ENCODE measurements at regions not wholly inside any gene's neighbourhood (a gene's known extent, or its start where the extent isn't known, plus 50 kb on each side); places are given as distances from the start of the nearest gene placed in this dataset.

DNA sequence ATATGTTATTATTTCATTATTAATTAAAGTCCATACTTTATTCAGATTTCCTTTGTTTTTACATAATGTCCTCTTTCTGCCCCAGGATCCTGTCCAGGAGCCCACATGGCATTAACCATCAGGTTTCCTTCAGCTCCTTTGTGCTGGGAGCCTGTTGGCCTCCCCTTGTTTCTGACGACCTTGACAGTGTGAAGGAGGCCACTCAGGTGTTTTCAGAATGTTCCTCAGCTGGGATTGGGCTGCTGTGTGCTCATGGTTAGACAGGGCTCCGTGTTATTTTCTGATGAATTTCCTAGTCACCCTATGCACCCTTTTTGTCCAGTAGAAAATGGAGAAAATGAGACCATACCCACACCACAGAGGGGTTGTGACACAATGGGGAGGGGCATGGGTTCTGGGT, 281.0 kb upstream of the FOXF1 start:
- Histone ChIP-seq H3K4me2 (no peak overlapping the region), H3F3A (ENCODE audit: insufficient read depth, low read depth) (no peaks in the 10 kb centered on the region), H3K27ac (no peak overlapping the region), H3K9me3 (ENCODE audit: insufficient read depth, low read depth) (no peaks in the 10 kb centered on the region), H3K4me1 (replicated peaks; ENCODE audit: insufficient read depth) (no peaks in the 10 kb centered on the region), H3K4me3 (no peak overlapping the region), H2AFZ (no peak overlapping the region), H3K36me3 (ENCODE audit: low read depth) (no peaks in the 10 kb centered on the region), H3K9me2 (ENCODE audit: insufficient read depth) (no peaks in the 10 kb centered on the region), H3K27me3 (ENCODE audit: insufficient read depth, low read depth) (peaks cover 58% of the 10 kb centered on the region), H4K20me1 (ENCODE audit: insufficient read depth) (no peaks in the 10 kb centered on the region), H3K79me2 (ENCODE audit: low read depth) (no peaks in the 10 kb centered on the region)
- TF ChIP-seq, protein P1, sequence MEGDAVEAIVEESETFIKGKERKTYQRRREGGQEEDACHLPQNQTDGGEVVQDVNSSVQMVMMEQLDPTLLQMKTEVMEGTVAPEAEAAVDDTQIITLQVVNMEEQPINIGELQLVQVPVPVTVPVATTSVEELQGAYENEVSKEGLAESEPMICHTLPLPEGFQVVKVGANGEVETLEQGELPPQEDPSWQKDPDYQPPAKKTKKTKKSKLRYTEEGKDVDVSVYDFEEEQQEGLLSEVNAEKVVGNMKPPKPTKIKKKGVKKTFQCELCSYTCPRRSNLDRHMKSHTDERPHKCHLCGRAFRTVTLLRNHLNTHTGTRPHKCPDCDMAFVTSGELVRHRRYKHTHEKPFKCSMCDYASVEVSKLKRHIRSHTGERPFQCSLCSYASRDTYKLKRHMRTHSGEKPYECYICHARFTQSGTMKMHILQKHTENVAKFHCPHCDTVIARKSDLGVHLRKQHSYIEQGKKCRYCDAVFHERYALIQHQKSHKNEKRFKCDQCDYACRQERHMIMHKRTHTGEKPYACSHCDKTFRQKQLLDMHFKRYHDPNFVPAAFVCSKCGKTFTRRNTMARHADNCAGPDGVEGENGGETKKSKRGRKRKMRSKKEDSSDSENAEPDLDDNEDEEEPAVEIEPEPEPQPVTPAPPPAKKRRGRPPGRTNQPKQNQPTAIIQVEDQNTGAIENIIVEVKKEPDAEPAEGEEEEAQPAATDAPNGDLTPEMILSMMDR (conservative IDR thresholded peaks at IDR 0.05) = no peak
- no peak for TF ChIP-seq EZH2 (IDR thresholded peaks at IDR 0.05; ENCODE audit: low read depth)
- no peak for DNase-seq
- no TSS peak for BruUV-seq (replicated peaks)
- CTCF ChIA-PET = no interaction called here
- POLR2A ChIA-PET (ENCODE audit: unreplicated experiment) = no interaction called here
- intact Hi-C loops (cut with micrococcal nuclease; ENCODE audit: unreplicated experiment) = no loop called here

GRCh38 chr16:86229866-86230656, 280.3 kb upstream of the FOXF1 start:
- Histone ChIP-seq H3F3A (ENCODE audit: insufficient read depth, low read depth) (no peaks in the 10 kb centered on the region), H3K4me3 (no peak overlapping the region), H3K27me3 (ENCODE audit: insufficient read depth, low read depth) (peaks cover 58% of the 10 kb centered on the region), H3K4me2 (no peak overlapping the region), H3K36me3 (ENCODE audit: low read depth) (no peaks in the 10 kb centered on the region), H3K9me2 (ENCODE audit: insufficient read depth) (no peaks in the 10 kb centered on the region), H3K27ac (no peak overlapping the region), H3K4me1 (replicated peaks; ENCODE audit: insufficient read depth) (no peaks in the 10 kb centered on the region), H3K79me2 (ENCODE audit: low read depth) (no peaks in the 10 kb centered on the region), H3K9me3 (ENCODE audit: insufficient read depth, low read depth) (no peaks in the 10 kb centered on the region), H2AFZ (no peak overlapping the region), H4K20me1 (ENCODE audit: insufficient read depth) (no peaks in the 10 kb centered on the region)
- DNase-seq = no peak
- no TSS peak for BruUV-seq (replicated peaks)
- CTCF ChIA-PET = no interaction called here
- intact Hi-C loops (cut with micrococcal nuclease; ENCODE audit: unreplicated experiment) = no loop called here
- no peak for TF ChIP-seq EZH2 (IDR thresholded peaks at IDR 0.05; ENCODE audit: low read depth)
- TF ChIP-seq, protein P1 (conservative IDR thresholded peaks at IDR 0.05) = no peak
- POLR2A ChIA-PET (ENCODE audit: unreplicated experiment) = no interaction called here

DNA sequence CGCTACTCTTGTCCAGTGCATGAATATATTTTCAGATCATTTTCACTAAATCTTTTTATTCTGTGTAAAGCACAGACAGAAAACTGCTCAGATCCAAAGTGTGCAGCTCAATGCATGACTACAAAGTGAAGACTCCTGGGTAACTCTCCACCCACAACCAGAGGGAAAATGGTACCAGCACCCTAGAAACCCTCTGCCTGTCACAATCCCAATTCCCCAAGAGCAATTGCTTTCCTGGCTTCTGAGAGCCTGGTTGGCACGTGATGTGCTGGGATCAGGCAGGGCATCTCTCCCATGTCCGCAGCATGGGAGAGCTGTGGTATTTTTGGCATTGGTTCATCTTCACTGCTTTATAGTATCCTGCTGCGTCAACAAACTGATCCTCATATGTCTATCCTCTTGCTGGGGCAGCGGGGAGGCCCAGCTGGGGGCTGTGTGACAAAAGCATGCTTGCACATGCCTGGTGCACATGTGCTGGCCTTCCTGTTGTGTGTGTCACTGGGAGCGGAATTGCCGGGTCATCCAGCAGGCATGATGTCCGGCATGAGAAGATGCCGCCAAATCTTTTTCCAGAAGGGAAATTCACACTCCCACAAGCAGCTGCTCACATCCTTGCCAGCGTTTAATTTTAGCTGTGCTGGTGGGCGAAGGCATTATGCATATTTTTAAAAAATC, 278.9 kb upstream of the FOXF1 start:
- ChIA-PET CTCF (no interaction called here), POLR2A (ENCODE audit: unreplicated experiment) (no interaction called here)
- intact Hi-C loops (cut with micrococcal nuclease; ENCODE audit: unreplicated experiment) = no loop called here
- Histone ChIP-seq H3K27ac (no peak overlapping the region), H3F3A (ENCODE audit: insufficient read depth, low read depth) (no peaks in the 10 kb centered on the region), H3K4me1 (replicated peaks; ENCODE audit: insufficient read depth) (no peaks in the 10 kb centered on the region), H2AFZ (no peak overlapping the region), H3K36me3 (ENCODE audit: low read depth) (no peaks in the 10 kb centered on the region), H3K4me3 (no peak overlapping the region), H4K20me1 (ENCODE audit: insufficient read depth) (no peaks in the 10 kb centered on the region), H3K9me3 (ENCODE audit: insufficient read depth, low read depth) (no peaks in the 10 kb centered on the region), H3K27me3 (ENCODE audit: insufficient read depth, low read depth) (peaks cover 56% of the 10 kb centered on the region), H3K79me2 (ENCODE audit: low read depth) (no peaks in the 10 kb centered on the region), H3K4me2 (no peak overlapping the region), H3K9me2 (ENCODE audit: insufficient read depth) (no peaks in the 10 kb centered on the region)
- TF ChIP-seq EZH2 (IDR thresholded peaks at IDR 0.05; ENCODE audit: low read depth) = no peak
- TF ChIP-seq, protein P1 (conservative IDR thresholded peaks at IDR 0.05) = no peak
- no peak for DNase-seq
- BruUV-seq (replicated peaks) = no TSS peak

All from PC-9 (cell line).